ENCODE measurements at regions not wholly inside any gene's neighbourhood (a gene's known extent, or its start where the extent isn't known, plus 50 kb on each side); places are given as distances from the start of the nearest gene placed in this dataset.

DNA sequence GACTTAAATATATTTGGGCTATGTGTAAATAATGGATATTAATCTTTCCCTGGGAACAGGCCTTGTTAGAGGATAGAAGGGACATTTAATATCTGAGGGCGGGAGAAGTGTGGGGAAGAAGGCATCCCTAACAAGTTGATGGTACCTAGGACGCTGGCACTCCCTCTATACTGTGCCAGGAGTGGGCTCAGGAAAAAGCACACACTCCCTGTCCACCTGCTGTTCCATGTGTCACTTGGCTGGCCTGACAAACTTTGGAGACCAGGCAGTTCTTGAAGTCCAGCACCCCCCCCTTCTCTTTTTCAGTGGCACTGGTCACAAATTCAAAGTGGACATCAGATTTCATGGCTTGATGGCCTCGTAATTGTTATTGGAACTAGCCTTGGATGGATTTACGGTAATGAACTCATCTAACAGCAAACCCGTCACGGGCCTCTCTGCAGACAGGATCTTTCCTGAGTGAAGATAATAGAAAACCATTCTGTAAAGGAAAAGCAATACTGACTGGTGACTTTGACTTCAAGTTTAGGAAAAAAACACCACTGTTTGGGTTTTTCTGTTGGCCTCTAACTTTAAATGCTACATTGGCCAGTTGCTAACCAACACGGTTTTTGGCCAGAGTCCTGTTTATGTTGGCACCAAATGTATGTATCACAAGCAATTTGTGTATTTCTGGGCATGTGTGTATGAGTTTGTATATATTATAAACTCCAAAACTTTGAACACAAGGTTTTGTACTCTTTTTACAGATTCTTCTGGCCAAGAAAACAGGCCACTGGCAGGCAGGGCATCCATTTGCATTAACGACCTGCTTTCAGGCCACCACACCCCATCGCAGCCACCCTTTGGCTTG lies 552.6 kb downstream of the CCDC171 start:
- no peak overlapping the region for H3K4me3 ChIP-seq
- no peaks in the 10 kb centered on the region for H3K36me3 ChIP-seq
- ATAC-seq (ENCODE audit: insufficient number of reproducible peaks, low FRiP score, low read depth) (no peak), DNase-seq (ENCODE audit: low spot score) (no peak)
- no peaks in the 10 kb centered on the region for H3K9me3 ChIP-seq
- TF ChIP-seq CTCF (IDR thresholded peaks at IDR 0.05), result no peak
- no peaks in the 10 kb centered on the region for H3K27me3 ChIP-seq (replicated peaks; ENCODE audit: insufficient read depth)
- H3K4me1 ChIP-seq (ENCODE audit: control insufficient read depth in 1 of 2, low read depth in 2 of 2), result peaks cover 8 to 35% of the 10 kb centered on the region in 2 donors
- H3K27ac ChIP-seq, result no peak overlapping the region

GRCh38 chr9:16106021-16106571 lies 553.3 kb downstream of the CCDC171 start:
- no peak for TF ChIP-seq CTCF (IDR thresholded peaks at IDR 0.05)
- Histone ChIP-seq H3K4me3 (no peak overlapping the region), H3K4me1 (ENCODE audit: control insufficient read depth in 1 of 2, low read depth in 2 of 2) (peaks cover 4 to 28% of the 10 kb centered on the region in 2 donors), H3K36me3 (no peaks in the 10 kb centered on the region), H3K27ac (no peak overlapping the region), H3K27me3 (replicated peaks; ENCODE audit: insufficient read depth) (no peaks in the 10 kb centered on the region), H3K9me3 (no peaks in the 10 kb centered on the region)
- DNase-seq (ENCODE audit: low spot score) (no peak), ATAC-seq (ENCODE audit: insufficient number of reproducible peaks, low FRiP score, low read depth) (no peak)

GRCh38 chr9:16112116-16112515 lies 559.3 kb downstream of the CCDC171 start:
- Histone ChIP-seq H3K27ac (no peak overlapping the region), H3K4me3 (no peak overlapping the region), H3K4me1 (ENCODE audit: control insufficient read depth in 1 of 2, low read depth in 2 of 2) (no peaks in the 10 kb centered on the region), H3K9me3 (no peaks in the 10 kb centered on the region), H3K27me3 (replicated peaks; ENCODE audit: insufficient read depth) (no peaks in the 10 kb centered on the region), H3K36me3 (no peaks in the 10 kb centered on the region)
- no peak for ATAC-seq (ENCODE audit: insufficient number of reproducible peaks, low FRiP score, low read depth)
- TF ChIP-seq CTCF (IDR thresholded peaks at IDR 0.05), result no peak
- no peak for DNase-seq (ENCODE audit: low spot score)

DNA sequence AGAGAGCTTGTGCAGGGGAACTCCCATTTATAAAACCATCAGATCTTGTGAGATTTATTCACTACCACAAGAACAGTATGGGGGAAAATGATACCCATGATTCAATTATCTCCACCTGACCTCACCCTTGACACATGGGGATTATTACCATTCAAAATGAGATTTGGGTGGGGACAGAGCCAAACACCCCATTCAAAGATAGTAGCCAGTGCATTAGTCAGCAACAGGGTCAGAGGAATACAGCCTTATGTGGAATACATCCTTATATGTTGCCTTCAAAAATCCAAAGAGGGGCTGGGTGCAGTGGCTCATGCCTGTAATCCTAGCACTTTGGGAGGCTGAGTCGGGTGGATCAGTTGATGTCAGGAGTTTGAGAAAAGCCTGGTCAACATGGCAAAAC lies 563.2 kb downstream of the CCDC171 start:
- H3K4me3 ChIP-seq, result no peak overlapping the region
- no peaks in the 10 kb centered on the region for H3K4me1 ChIP-seq (ENCODE audit: control insufficient read depth in 1 of 2, low read depth in 2 of 2)
- no peaks in the 10 kb centered on the region for H3K36me3 ChIP-seq
- TF ChIP-seq CTCF (IDR thresholded peaks at IDR 0.05), result no peak
- DNase-seq (ENCODE audit: low spot score) (no peak), ATAC-seq (ENCODE audit: insufficient number of reproducible peaks, low FRiP score, low read depth) (no peak)
- no peaks in the 10 kb centered on the region for H3K9me3 ChIP-seq
- no peak overlapping the region for H3K27ac ChIP-seq
- no peaks in the 10 kb centered on the region for H3K27me3 ChIP-seq (replicated peaks; ENCODE audit: insufficient read depth)

GRCh38 chr9:16118043-16118442 lies 565.2 kb downstream of the CCDC171 start:
- Histone ChIP-seq H3K4me1 (ENCODE audit: control insufficient read depth in 1 of 2, low read depth in 2 of 2) (no peaks in the 10 kb centered on the region), H3K27me3 (replicated peaks; ENCODE audit: insufficient read depth) (no peaks in the 10 kb centered on the region), H3K4me3 (no peak overlapping the region), H3K9me3 (no peaks in the 10 kb centered on the region), H3K27ac (no peak overlapping the region), H3K36me3 (no peaks in the 10 kb centered on the region)
- DNase-seq (ENCODE audit: low spot score) (no peak), ATAC-seq (ENCODE audit: insufficient number of reproducible peaks, low FRiP score, low read depth) (no peak)
- TF ChIP-seq CTCF (IDR thresholded peaks at IDR 0.05), result no peak

Measured in thoracic aorta (tissue), 2 donors.